ENCODE measurements at regions not wholly inside any gene's neighbourhood (a gene's known extent, or its start where the extent isn't known, plus 50 kb on each side); places are given as distances from the start of the nearest gene placed in this dataset.

GRCh38 chr3:30140356-30141075 lies 465.9 kb upstream of the TGFBR2 start:
- TF ChIP-seq CTCF (conservative IDR thresholded peaks at IDR 0.05) = no peak
- no peak for TF ChIP-seq ZFX (IDR thresholded peaks at IDR 0.05)
